Esophagus mucosa (tissue), 1 donor: ENCODE measurements at regions not wholly inside any gene's neighbourhood (a gene's known extent, or its start where the extent isn't known, plus 50 kb on each side); places are given as distances from the start of the nearest gene placed in this dataset.
"Not testable (repeated sequence)": the region's sequence is repeated elsewhere in the genome, so short reads cannot be mapped to it uniquely, and the experiment has no call there.

Source experiments
- ATAC-seq: fragments of 200-7000 bp; cut with Tn5 transposase; one replicate; pipeline ENCODE4 v1.9.1; 2020
- donor health status: DM: yes; HTN: yes; CAD: no.

DNA sequence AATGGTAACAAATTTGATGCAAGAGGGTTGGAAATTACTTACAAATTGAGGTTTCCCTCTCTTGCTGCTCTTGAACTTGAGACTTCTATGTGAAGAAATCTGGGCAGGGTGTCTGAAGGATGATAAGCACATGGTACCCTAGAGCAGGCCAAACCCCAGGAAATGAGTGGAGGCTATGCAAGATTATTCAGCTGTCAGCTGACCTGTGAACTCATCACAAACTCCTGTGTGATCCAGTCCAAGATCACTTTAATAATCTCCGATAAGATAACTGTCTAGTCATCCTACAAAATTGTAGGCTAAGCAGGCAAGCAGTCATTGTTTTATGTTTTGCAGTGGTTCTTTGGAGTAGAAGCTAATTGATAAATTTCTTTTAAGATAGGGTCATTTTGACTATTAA, 213.1 kb downstream of the BTBD3 start:
- no peak for ATAC-seq

DNA sequence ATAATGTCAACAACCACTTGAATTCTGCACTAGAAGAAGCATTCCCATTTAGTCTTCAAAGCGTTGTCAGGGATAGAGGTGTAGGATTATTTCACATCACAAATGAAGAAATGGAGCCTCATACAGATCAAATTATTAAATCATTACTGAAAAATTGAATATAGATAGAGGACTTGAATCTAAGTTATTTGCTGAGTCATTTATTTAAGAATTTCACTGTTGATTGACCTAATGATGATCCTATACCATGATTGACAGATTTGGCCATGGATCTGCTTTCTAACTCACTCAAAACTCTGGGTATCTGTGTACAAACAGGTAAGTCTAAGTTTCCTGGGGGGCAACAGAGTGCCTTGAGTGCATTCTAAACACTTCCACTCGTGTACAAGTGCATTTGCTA, 215.9 kb downstream of the BTBD3 start:
- no peak for ATAC-seq

DNA sequence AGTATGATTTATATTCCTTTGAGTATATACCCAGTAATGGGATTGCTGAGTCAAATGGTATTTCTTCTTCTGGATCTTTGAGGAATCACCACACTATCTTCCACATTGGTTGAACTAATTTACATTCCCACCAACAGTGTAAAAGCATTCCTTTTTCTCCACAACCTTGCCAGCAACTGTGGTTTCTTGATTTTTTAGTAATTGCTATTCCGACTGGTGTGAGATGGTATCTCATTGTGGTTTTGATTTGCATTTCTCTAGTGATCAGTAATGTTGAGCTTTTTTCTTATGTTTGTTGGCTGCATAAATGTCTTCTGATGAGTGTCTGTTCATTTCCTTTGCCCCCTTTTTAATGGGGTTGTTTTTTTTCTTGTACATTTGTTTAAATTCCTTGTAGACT, 228.3 kb downstream of the BTBD3 start:
- not testable (repeated sequence) for ATAC-seq

DNA sequence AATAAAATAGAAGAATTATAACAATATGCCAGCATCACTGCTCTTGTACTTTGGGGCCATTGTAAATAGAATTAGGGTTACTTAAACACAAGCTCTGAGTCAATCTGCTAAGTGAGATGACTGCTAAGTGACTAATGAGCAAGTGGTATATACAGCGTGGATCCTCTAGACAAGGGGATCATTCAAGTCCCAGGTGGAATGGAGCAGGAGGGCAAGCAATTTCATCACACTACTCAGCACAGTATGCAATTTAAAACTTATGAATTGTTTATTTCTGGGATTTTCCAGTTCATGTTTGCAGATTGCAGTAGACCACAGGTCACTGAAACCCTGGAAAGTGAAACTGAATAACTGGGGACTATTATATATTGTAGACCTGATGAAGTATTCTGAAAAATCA, 235.3 kb downstream of the BTBD3 start:
- ATAC-seq, result peak; percentile 62

DNA sequence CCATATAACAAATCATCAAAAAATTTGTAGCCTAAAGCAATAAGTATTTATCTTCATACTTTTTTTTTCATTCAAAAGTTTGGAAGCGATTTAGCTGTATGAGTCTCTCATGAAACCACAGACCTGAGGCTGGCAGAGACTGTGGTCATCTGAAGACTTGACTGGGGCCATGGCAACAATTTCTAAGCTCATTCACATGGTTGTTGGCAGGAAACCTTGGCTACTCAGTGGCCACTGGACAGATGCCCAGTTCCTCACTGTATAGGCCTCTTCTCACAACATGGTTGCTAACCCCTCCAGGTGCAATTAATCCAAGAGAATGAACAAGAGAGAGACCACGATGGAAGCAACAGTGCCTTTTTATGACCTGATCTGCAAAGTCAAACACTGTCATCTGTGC, 235.9 kb downstream of the BTBD3 start:
- no peak for ATAC-seq

DNA sequence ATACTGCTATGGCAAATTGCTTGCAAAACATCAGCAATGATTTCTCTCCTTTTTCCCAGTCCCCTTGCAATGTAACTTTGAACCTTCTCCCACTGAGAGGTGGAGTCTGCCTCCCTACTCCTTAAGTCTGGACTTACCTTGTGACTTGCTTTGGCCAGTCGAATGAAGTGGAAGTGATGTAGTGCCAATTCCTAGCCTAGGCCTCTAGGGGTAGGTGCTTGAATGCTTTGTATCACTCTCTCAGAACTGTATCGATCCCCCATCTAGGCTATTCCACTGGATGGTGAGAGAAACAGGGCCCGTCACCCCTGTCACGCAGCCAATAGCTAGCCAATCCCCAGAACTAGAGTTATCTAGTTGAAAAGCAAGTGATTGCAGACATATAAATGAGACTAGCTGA, 238.6 kb downstream of the BTBD3 start:
- ATAC-seq, result no peak

DNA sequence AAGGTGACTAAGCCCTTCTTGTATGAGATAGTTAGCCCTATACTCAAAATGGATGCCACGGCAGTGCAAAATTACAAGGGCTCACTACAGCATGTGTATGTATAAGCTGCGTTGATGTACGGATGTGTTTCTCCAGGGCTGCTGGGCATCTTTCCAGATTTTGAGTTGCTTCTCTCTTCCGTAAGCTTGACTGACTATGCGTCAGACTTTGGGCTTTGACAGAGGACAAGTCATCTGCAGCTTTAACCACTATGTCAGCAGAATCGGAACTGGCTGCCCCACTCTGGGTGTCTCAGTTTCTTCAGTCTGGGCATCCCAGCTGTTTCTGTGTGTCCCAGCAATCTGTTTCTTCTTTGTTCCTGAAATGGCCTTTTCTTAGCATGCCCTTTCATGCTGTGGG, 241.6 kb downstream of the BTBD3 start:
- ATAC-seq, result peak; percentile 91

DNA sequence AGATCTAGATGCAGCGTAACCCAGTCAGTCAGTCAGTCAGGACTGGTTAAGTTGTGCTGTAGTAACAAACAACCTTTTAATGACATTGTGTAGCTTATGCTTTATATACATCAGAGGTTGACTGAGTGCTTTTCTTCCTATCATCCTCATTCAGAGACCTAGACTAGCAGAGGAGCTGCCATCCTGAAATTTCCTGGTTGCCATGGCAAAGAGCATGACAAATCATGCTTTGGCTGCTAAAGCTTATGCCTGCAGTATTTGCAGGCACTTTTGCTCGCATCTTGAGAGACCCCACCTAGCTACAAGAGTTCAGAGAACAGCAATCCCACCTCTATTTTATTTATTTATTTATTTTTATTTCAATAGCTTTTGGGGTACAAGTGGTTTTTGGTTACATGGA, 244.0 kb downstream of the BTBD3 start:
- ATAC-seq, result no peak

DNA sequence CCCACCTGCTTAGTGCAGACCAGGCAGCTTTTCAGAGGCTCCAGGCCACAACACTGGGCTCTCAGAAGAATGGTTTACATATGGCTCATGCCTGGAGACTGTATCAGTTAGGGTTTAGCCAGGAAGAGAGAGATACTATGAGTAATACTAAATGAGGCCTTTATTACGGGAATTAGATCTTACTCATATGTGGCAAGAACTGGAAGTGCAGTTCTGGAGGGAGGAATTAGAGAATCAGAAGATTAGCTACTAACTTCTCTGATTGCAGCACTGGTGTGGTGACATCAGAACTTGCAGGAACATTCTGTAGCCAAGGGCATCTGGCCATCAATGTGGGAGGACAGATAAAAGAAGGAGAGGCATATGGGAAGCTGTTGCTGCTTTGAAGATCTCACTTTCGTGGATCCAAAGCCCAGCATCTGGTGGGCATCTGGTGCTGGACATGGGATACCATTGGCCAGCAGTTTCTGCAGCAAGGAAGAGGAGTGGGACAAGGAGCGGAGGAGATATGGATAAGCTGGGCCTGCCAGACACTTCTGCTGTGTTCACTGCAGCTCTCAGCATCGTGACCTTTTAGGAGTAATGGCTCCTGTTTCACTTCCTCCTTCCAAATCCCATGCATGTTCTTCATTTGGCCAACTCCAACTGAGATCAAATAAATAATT, 248.5 kb downstream of the BTBD3 start:
- peak; percentile 98 for ATAC-seq

DNA sequence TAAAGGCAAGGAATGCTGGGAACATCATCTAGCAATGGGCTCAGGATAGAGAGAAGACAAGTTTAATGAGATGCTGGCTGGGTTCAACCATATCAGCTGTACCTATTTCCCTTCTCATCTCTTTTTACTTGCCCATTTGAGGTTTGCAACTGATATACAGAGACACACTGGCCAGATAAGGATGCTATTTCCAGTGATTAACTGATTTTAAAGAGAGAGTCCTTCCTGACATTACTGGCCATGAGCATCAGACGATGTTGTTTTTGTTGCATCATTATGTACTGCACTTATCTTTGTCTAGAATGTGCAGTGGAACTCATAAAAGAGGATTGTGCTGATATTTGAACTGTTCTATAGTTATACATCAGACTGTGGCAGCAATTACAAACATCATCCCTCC, 252.7 kb downstream of the BTBD3 start:
- ATAC-seq, result no peak

DNA sequence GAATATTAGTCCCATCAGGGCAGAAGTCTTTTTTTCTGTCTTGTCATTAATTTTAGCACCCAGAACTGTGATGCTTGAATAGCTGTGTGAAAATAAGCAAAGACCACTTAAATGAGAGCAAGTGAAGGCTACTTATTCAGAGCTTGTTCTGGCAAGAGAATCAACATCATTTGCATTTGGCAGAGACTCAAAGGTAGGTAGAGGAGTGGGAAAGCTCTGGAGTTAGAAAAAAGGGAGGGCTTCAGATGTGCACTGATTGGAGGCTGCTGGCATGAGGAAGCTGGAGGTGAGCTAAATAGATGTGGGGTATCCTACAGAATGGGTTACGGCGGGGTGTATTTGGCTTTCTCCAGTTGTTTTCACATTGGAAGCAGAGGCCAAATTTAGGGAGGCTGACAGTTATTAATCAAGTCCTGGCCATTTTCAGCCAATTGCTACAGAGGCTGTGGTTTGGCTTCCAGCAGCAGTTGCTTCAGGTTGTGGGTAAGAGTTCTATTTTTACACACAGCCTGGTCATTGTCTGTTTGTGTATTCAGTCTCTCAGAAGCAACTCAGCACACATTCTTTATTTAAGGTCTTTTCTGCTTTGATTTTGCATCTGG, 254.3 kb downstream of the BTBD3 start:
- no peak for ATAC-seq

DNA sequence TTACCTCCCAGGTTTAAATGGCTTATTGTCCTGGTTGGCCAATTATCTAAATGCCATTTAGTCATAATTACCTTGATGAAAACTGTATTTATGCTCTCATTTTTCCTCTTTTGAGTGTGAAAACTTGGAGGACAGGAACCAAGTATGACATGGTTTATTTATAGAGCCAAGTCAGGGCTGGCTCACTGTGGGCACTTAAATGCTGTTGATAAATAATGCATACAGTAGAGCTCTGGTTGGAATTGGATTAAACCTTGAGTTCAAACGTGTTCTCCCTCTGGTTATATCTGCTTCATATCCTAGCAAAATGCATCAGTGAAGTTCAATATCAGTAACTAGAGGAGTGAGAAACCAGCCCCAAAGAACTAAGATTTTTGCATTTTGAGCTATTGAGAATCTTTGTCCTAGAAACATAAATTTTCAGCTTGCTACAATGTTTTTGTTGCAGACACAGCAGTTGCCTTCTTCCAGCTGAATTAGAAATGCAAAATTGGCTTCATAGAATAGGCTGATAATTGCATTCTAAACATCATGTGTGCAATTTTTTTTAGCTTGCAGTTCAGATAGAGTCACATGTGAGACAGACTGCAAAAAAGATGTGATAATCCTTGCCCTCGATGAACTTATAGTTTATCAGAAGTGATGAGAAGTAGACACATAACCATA, 255.8 kb downstream of the BTBD3 start:
- no peak for ATAC-seq

DNA sequence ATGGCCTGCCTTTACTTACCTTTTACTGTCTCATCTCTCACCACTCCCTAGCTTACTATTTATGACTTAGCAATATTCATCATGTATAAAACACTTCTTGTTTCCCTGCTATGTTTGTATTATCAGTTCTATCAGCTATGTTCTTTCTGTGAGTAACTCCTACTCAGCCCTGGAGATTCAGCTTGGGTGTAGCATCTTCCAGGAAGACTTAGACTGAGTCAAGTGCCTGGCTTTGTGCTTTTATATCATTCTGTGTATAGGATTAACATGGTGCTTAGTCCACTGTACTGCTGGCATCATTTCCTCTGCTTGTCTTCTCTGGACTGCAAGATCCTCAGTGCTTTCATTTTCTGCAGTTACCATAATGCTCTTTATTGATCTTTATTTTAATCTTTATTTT, 257.8 kb downstream of the BTBD3 start:
- ATAC-seq, result peak; percentile 92

DNA sequence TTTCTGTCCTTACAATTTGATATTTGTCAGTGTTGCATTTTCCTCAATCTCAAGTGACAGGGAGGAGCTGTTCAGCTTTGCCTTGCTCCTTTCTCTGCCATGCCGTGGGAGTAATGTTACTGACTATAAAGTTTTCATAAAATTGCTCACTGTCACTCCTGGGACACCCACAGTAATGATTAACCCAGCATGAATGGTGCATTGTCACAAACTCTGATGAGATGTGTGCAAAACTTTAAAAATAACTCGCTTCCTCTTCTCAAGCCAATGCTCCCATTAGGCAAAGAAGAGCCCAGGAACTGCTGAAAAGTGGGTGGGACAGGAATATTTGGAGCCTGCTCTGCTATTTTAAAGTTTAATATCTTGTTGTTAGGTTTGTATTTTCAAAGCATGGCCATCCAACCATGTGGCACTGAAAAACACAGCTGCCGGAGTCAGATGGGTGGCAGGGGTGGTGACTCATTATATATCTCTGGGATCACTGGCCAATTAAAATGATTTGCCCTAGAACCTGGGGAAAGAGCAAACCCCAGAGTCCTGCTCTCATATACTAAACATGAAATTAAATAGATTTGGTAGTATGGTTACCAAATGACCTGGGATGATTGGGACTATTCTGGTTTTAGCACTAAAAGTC, 260.1 kb downstream of the BTBD3 start:
- no peak for ATAC-seq

DNA sequence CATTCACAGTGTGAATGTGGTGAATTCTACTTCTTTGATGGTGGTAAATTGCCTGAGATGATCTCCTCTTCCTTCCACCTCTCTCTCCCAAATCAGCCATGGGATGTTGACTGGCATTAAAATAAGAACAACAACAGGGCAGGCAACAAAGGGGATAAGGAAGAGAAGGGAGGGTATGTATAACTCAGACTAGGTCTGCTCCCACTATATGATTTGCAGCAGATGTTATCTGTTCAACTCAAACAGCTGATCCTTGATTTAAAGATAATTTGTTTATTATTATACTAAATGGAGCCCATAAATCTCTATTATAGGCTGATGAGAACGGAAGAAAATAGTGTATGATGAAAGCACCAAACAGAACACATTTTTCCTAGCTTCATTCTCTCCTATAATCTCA, 262.0 kb downstream of the BTBD3 start:
- no peak for ATAC-seq

DNA sequence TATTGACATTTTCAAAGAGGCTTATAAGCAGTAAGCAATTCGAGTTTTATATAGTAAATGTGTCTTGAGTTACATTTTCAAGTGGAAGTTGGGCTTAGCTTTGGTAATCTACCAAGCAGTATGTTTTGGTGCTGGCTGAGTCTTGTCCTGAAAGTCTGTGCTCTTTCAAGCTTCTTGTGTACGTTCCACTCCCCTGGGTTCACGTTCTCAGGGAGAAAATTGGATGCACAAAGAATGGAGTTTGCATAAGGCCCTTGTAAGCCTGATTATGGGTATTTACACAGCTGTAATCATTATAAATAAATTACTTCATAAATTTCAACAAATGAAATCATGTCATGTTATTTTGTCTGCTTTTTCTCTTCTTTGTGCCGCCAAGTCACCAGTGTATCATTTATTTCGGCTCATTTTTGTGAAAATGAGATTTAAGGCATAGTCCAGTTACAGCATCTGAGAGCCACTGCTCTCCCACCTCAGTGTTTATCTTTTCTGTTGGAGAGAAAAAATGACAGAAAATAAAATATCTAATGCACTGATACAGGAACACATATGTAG, 262.5 kb downstream of the BTBD3 start:
- no peak for ATAC-seq

DNA sequence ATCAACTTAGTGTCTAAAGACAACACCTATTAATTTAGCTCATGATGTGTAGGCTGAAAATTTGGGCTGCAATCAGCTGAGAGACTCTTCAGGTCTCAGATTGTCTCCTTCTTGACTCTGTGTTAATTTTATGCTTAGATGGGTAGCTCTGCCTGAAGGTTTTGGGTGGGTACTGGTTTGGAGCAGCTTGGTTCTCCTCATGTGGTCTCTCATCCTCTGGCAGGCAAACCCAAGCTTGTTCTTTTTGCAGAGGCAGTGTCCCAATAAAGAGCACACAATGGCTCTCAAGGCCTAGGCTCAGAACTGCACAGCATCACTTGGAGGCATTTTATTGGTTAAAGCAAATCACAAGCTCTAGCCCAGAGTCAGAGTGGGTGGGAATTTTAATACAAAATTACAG, 280.6 kb downstream of the BTBD3 start:
- no peak for ATAC-seq

DNA sequence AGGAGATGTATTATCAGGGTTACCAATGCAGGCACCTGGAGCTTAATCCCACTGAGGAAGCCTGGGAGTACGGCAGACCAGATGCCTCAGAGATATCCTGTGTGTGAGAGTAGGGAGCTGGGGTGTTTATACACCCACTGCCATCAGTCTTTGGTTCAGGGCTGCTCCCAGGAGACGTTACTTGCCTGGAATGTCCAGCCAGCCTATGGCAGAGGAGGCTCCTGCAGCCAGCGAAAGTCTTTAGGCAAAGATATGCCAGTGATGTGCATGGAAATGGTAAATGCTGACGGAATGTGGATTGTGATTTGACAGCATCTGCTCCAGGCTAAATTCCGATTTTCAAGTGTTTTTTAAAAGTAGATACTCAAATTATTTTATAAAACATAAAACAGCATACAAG, 282.0 kb downstream of the BTBD3 start:
- no peak for ATAC-seq

DNA sequence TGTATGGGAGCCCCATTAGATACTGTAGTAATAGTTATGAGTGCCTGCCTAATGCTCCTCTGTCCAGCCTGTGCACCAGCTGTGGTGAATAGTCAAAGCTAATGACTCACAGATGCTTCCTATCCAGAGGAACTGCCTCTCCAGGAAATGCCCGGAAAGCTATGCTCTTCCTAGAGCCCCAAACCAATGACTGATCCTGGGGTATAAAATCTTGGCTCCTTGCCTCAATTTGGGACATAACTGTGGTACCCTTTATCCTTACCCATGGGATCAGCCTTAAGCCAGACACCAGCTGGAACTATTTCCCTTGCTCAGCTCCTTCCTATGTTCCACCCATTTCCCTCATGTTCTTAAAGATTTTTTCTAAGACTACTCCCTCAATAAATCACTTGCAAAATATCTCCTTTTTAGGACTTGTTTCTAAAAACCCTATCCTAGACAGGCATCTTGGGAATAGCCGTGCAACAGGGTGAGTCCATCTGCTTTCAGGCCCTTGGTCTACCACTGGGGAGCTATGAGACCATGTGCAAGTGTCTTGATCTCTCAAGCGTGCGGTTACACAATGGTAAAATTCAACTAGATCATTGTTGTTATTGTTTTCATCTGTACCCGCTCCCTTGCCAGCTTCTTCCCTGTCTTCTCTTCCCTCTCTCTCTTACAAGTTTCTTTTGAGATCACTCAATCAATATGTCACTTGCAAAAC, 283.7 kb downstream of the BTBD3 start:
- ATAC-seq, result peak; percentile 35

DNA sequence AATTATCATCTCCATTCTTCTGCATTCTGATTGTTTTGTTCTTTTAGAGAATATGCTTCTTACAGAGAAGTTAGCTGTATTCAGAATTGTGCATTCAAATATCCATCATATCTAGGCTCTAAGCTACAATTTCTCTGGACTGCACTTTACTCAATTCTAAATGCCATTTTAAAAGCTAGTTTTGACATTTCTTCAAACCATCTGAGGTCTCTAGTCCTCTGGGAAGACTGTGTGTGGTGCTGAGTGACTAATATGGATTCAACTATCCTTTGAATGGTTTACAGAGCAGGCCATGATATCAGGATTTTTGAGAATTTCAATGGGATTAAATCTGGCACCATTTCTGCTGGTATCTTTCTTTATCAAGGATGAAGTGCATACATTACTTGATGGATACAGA, 285.7 kb downstream of the BTBD3 start:
- no peak for ATAC-seq

DNA sequence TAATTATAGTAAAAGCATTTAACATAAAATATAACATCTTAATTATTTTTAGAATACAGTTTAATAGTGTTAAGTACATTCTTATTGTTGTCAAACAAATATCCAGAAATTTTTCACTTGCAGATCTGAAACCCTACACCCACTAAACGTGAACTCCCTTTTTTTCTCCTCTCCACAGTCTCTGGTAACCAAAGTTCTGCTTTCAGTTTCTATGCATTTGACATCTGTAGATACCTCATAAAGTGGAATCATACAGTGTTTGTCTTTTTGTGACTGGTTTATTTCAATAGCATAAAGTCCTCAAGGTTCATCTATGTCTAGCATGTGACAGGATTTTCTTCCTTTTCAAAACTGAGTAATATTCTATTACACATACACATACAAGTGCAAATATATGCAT, 286.3 kb downstream of the BTBD3 start:
- ATAC-seq, result no peak

DNA sequence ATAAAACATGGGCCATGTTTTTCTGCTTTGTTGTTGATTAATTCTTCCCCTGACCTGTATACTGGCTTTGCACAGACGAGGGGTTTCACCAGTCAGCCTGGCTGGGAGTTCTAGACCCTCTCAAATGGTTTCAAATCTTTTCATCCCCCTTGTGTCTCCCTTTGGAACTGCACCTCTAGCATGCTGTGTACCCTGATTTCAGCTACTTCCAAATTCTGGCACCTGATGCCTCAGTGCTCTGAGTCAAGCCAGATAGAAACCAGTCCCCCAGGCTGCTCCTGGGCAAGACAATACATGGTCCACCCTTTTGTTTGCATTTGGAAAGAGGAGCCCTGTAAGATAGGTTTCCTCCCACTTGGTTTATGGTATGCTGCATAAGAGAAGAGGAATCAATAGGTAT, 290.2 kb downstream of the BTBD3 start:
- peak; percentile 22 for ATAC-seq

DNA sequence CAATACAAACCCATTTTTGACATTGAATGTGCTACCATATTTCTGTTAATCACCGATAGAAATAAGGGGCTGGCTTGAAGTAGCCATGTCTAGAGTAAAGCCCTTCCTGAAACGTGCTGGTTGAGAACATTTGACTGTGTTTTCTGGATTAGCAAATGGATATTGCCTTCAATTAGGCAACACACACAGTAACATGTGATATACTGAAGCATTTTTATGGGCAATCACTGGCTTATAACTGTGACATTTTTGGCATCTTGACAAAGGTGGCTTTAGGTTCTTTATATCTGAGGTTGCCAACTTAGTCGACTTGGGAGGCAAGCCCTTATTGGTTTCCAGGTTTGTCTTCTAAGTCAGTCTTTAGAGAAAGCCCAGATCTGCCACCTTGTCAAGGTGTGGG, 292.9 kb downstream of the BTBD3 start:
- no peak for ATAC-seq
